ENCODE measurements at regions not wholly inside any gene's neighbourhood (a gene's known extent, or its start where the extent isn't known, plus 50 kb on each side); places are given as distances from the start of the nearest gene placed in this dataset.

DNA sequence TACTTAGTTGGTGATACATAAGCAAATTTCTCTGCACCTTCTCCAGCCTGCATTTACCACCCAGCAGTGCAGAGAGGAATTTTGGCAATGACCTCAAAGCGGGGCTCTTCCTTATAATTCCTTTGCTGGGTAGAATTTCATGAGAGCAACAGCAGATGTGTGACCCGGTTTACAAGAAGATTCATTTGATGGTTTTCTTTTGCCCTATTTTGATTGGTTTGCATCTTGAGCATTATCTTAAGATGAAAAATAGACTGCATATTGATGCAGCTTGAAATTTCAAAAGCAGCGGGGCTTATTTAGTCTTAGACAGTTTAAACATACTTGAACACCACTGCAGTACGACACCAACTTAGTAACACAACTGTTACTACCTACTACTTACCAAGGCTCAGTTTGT, 378.9 kb downstream of the TTLL7 start:
- no TSS peak for BruUV-seq (replicated peaks)
- no peak for FAIRE-seq

DNA sequence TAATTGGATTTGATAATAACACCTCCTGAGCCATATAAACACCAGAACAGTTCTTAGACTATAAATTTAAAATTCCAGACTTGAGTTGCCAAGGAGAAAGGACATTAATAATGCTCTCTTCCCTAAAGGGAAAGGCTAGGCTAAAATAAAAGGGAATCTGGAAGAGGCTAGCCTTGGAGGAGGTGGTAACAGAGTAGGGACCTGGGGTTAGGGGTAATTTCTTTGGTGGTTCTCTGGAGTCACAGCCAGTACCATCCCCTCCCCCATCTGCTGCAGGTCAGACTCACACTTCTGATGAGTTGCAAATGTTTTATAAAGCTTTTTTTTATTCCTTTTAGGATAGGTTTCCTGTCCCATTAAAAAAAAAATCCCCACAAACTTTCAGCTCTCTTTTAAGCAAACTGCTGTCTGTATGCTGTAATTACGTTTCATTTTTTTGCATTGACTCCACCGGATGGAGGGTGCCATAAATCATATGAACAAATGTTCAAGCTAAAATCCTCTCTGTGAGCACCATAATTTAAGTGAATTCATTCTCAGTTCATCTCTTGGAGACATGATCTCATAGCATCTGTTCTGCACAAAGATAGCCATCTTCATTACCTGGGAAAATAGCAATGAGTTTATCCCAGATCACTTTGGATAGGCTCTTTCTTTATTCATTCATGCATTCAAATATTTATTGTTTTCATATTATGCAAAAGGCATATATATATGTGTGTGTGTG, 379.6 kb downstream of the TTLL7 start:
- ChIA-PET SMC1A (ENCODE audit: uncharacterized antibody, unreplicated experiment) (no interaction called here), POLR2A (no interaction called here), CTCF (no interaction called here), RAD21 (ENCODE audit: unreplicated experiment) (no interaction called here)
- no peak for DNase-seq (ENCODE audit: low read depth, low spot score)
- FAIRE-seq, result no peak
- Histone ChIP-seq H3K27ac (ENCODE audit: control insufficient read depth, insufficient read depth) (no peak overlapping the region), H3K4me2 (ENCODE audit: control insufficient read depth, insufficient read depth) (no peak overlapping the region), H3K36me3 (ENCODE audit: control insufficient read depth in 2 of 2, insufficient read depth in 2 of 2, low read length in 1 of 2) (no peaks in the 10 kb centered on the region), H4K20me1 (ENCODE audit: control insufficient read depth, insufficient read depth) (no peaks in the 10 kb centered on the region), H3K9ac (ENCODE audit: control insufficient read depth, insufficient read depth, low read length) (no peak overlapping the region), H3K4me3 (no peak overlapping the region), H2AFZ (ENCODE audit: control insufficient read depth, low read depth, low read length) (no peak overlapping the region), H3K27me3 (replicated peaks in 1 of 2; ENCODE audit: control insufficient read depth in 2 of 2, insufficient read depth in 2 of 2, low read length in 1 of 2) (no peaks in the 10 kb centered on the region), H3K79me2 (ENCODE audit: control insufficient read depth, insufficient read depth, low read length) (no peaks in the 10 kb centered on the region), H3K9me3 (replicated peaks; ENCODE audit: control insufficient read depth, insufficient read depth, low read length) (no peaks in the 10 kb centered on the region), H3K4me1 (ENCODE audit: control insufficient read depth, insufficient read depth, low read length) (no peaks in the 10 kb centered on the region)
- BruUV-seq (replicated peaks), result no TSS peak
- in situ Hi-C loops (cut with MboI), result no loop called here
- 71% methylated on average over 2 of the region's 2 CpGs for WGBS (ENCODE audit: insufficient coverage, insufficient replicate concordance, low lambda C conversion rate, missing lambda C conversion rate)
- intact Hi-C loops (cut with micrococcal nuclease; ENCODE audit: unreplicated experiment), result no loop called here
- ATAC-seq, result no peak
- TF ChIP-seq IKZF2 (IDR thresholded peaks at IDR 0.05) (no peak), RELA (IDR thresholded peaks at IDR 0.05; ENCODE audit: borderline replicate concordance, partially characterized antibody) (no peak), NFYB (IDR thresholded peaks at IDR 0.05; ENCODE audit: insufficient read depth, low read depth, low read length) (no peak), DPF2 (IDR thresholded peaks at IDR 0.05) (no peak), GABPA (IDR thresholded peaks at IDR 0.05; ENCODE audit: low read depth) (no peak), MTA2 (IDR thresholded peaks at IDR 0.05; ENCODE audit: low read depth) (no peak), MTA3 (IDR thresholded peaks at IDR 0.05; ENCODE audit: borderline replicate concordance, low read length) (no peak), TAF1 (IDR thresholded peaks at IDR 0.05; ENCODE audit: borderline replicate concordance, low read depth, low read length) (no peak), RB1 (IDR thresholded peaks at IDR 0.05; ENCODE audit: borderline replicate concordance) (no peak), NR2F1 (conservative IDR thresholded peaks at IDR 0.05) (no peak), HDGF (IDR thresholded peaks at IDR 0.05) (no peak), ZNF24 (IDR thresholded peaks at IDR 0.05) (no peak)
- TF ChIP-seq, protein P1, sequence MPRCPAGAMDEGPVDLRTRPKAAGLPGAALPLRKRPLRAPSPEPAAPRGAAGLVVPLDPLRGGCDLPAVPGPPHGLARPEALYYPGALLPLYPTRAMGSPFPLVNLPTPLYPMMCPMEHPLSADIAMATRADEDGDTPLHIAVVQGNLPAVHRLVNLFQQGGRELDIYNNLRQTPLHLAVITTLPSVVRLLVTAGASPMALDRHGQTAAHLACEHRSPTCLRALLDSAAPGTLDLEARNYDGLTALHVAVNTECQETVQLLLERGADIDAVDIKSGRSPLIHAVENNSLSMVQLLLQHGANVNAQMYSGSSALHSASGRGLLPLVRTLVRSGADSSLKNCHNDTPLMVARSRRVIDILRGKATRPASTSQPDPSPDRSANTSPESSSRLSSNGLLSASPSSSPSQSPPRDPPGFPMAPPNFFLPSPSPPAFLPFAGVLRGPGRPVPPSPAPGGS (IDR thresholded peaks at IDR 0.05; ENCODE audit: borderline replicate concordance, insufficient read depth, low read depth, low read length, poor library complexity, severe bottlenecking), result no peak
- TF ChIP-seq, protein P2, sequence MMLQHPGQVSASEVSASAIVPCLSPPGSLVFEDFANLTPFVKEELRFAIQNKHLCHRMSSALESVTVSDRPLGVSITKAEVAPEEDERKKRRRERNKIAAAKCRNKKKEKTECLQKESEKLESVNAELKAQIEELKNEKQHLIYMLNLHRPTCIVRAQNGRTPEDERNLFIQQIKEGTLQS (IDR thresholded peaks at IDR 0.05; ENCODE audit: borderline replicate concordance, extremely low read depth, low read depth, low read length), result no peak

More for the DNA sequence above, 378.9 kb downstream of the TTLL7 start:
- Histone ChIP-seq H3K9me3 (replicated peaks; ENCODE audit: control insufficient read depth, insufficient read depth, low read length) (no peaks in the 10 kb centered on the region), H3K4me3 (no peak overlapping the region), H3K79me2 (ENCODE audit: control insufficient read depth, insufficient read depth, low read length) (no peaks in the 10 kb centered on the region), H3K4me2 (ENCODE audit: control insufficient read depth, insufficient read depth) (no peak overlapping the region), H2AFZ (ENCODE audit: control insufficient read depth, low read depth, low read length) (no peak overlapping the region), H4K20me1 (ENCODE audit: control insufficient read depth, insufficient read depth) (no peaks in the 10 kb centered on the region), H3K9ac (ENCODE audit: control insufficient read depth, insufficient read depth, low read length) (no peak overlapping the region), H3K4me1 (ENCODE audit: control insufficient read depth, insufficient read depth, low read length) (no peaks in the 10 kb centered on the region), H3K27ac (ENCODE audit: control insufficient read depth, insufficient read depth) (no peak overlapping the region), H3K27me3 (replicated peaks in 1 of 2; ENCODE audit: control insufficient read depth in 2 of 2, insufficient read depth in 2 of 2, low read length in 1 of 2) (no peaks in the 10 kb centered on the region), H3K36me3 (ENCODE audit: control insufficient read depth in 2 of 2, insufficient read depth in 2 of 2, low read length in 1 of 2) (no peaks in the 10 kb centered on the region)
- in situ Hi-C loops (cut with MboI), result no loop called here
- POLR2A ChIA-PET, result no interaction called here
- 81% methylated on average over 4 of the region's 4 CpGs for WGBS (ENCODE audit: insufficient coverage, insufficient replicate concordance, low lambda C conversion rate, missing lambda C conversion rate)
- DNase-seq (ENCODE audit: low read depth, low spot score) (no peak), ATAC-seq (no peak)
- RAD21 ChIA-PET (ENCODE audit: unreplicated experiment), result no interaction called here
- SMC1A ChIA-PET (ENCODE audit: uncharacterized antibody, unreplicated experiment), result no interaction called here
- intact Hi-C loops (cut with micrococcal nuclease; ENCODE audit: unreplicated experiment), result no loop called here
- CTCF ChIA-PET, result no interaction called here
- TF ChIP-seq DPF2 (IDR thresholded peaks at IDR 0.05) (no peak), ATF7 (IDR thresholded peaks at IDR 0.05; ENCODE audit: low read depth) (no peak)
- TF ChIP-seq, protein P3, sequence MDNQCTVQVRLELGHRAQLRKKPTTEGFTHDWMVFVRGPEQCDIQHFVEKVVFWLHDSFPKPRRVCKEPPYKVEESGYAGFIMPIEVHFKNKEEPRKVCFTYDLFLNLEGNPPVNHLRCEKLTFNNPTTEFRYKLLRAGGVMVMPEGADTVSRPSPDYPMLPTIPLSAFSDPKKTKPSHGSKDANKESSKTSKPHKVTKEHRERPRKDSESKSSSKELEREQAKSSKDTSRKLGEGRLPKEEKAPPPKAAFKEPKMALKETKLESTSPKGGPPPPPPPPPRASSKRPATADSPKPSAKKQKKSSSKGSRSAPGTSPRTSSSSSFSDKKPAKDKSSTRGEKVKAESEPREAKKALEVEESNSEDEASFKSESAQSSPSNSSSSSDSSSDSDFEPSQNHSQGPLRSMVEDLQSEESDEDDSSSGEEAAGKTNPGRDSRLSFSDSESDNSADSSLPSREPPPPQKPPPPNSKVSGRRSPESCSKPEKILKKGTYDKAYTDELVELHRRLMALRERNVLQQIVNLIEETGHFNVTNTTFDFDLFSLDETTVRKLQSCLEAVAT (IDR thresholded peaks at IDR 0.05), result no peak
